HEK293T (cell line): ENCODE measurements at regions not wholly inside any gene's neighbourhood (a gene's known extent, or its start where the extent isn't known, plus 50 kb on each side); places are given as distances from the start of the nearest gene placed in this dataset.

Experiments used
- CTBP1 ChIP-seq: fragments of 450-650 bp; IDR thresholded peaks from 2 replicates; pipeline ENCODE4 v1.6.1; 2016; ENCODE audit warnings: borderline replicate concordance
- ELF4 ChIP-seq: fragments of 450-650 bp; IDR thresholded peaks from 2 replicates; pipeline ENCODE4 v1.6.1; 2017; ENCODE audit warnings: antibody characterized with exemption
- FOXA1 ChIP-seq: fragments of 450-650 bp; IDR thresholded peaks from 2 replicates; pipeline ENCODE4 v1.6.1; 2016; ENCODE audit warnings: mild to moderate bottlenecking
- FOXM1 ChIP-seq: fragments of 450-650 bp; IDR thresholded peaks from 2 replicates; pipeline ENCODE4 v1.6.1; 2017; ENCODE audit warnings: mild to moderate bottlenecking, borderline replicate concordance
- HDGF ChIP-seq: fragments of 450-650 bp; IDR thresholded peaks from 2 replicates; pipeline ENCODE4 v1.6.1; 2017; ENCODE audit warnings: antibody characterized with exemption, borderline replicate concordance
- L3MBTL2 ChIP-seq: fragments of 450-650 bp; conservative IDR thresholded peaks from 2 replicates; pipeline ENCODE4 v1.6.1; 2016; ENCODE audit warnings: mild to moderate bottlenecking
- LEF1 ChIP-seq: fragments of 450-650 bp; IDR thresholded peaks from 2 replicates; pipeline ENCODE4 v1.6.1; 2017; ENCODE audit warnings: mild to moderate bottlenecking, borderline replicate concordance

DNA sequence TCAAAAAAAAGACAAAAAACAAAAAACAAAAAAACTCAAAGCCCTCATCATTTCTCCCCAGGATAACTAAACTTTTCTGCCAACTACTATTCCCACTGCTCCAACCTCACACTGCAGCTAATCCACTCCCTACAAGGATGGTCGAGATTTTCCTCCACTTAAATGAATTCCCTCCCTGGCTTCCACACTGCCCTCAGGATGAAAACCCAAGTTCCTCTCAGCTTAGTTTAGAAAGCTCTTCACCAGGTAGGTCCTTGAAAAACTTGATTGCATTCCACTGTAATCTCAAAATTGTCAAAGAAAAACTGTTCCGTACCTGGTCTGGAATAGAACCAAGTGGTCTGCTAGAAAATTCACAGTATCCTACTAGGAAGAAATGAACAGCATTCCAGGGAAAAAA lies 294.3 kb upstream of the KLF14 start:
- no peak for TF ChIP-seq FOXM1
- no peak for TF ChIP-seq HDGF
- no peak for TF ChIP-seq ELF4
- TF ChIP-seq CTBP1 = no peak
- TF ChIP-seq FOXA1 = no peak
- TF ChIP-seq LEF1 = no peak
- no peak for TF ChIP-seq L3MBTL2
